ENCODE measurements at regions not wholly inside any gene's neighbourhood (a gene's known extent, or its start where the extent isn't known, plus 50 kb on each side); places are given as distances from the start of the nearest gene placed in this dataset.
"Not testable (repeated sequence)": the region's sequence is repeated elsewhere in the genome, so short reads cannot be mapped to it uniquely, and the experiment has no call there.

DNA sequence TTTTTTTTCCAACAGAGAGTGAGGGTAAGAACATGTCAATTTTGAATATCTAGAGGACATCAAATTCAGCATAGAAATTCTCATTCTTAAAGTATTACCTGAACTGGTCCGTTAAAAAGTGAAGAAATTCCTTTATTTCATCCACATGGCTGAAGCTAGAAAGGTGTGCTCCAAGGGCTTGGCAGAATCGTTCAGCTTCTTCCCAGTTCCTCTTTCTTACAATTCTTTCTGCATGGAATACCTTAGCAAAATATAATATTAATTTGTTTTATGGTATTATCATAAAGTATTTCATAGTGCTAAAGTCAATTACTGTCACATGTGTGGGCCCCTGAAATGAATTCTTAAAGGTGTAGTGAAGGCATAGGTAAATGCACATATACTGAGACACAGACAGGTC, 74.3 kb upstream of the CD302 start:
- no peak for DNase-seq
- TF ChIP-seq, protein P1, sequence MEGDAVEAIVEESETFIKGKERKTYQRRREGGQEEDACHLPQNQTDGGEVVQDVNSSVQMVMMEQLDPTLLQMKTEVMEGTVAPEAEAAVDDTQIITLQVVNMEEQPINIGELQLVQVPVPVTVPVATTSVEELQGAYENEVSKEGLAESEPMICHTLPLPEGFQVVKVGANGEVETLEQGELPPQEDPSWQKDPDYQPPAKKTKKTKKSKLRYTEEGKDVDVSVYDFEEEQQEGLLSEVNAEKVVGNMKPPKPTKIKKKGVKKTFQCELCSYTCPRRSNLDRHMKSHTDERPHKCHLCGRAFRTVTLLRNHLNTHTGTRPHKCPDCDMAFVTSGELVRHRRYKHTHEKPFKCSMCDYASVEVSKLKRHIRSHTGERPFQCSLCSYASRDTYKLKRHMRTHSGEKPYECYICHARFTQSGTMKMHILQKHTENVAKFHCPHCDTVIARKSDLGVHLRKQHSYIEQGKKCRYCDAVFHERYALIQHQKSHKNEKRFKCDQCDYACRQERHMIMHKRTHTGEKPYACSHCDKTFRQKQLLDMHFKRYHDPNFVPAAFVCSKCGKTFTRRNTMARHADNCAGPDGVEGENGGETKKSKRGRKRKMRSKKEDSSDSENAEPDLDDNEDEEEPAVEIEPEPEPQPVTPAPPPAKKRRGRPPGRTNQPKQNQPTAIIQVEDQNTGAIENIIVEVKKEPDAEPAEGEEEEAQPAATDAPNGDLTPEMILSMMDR (IDR thresholded peaks at IDR 0.05) = no peak
- no peak for TF ChIP-seq POLR2A (IDR thresholded peaks at IDR 0.05)
- no peak overlapping the region for H3K4me3 ChIP-seq
- no peaks in the 10 kb centered on the region for H3K4me1 ChIP-seq
- H3K27me3 ChIP-seq = no peaks in the 10 kb centered on the region
- intact Hi-C loops (cut with DNase I) = no loop called here
- peaks cover 0 to 6% (median 0%) of the 10 kb centered on the region in 9 donors for H3K36me3 ChIP-seq
- 84 to 96% (median 88%) methylated on average over 2 of the region's 2 CpGs for WGBS, 4 donors
- no peaks in the 10 kb centered on the region for H3K9me3 ChIP-seq
- H3K27ac ChIP-seq = no peak overlapping the region
- ATAC-seq = no peak

DNA sequence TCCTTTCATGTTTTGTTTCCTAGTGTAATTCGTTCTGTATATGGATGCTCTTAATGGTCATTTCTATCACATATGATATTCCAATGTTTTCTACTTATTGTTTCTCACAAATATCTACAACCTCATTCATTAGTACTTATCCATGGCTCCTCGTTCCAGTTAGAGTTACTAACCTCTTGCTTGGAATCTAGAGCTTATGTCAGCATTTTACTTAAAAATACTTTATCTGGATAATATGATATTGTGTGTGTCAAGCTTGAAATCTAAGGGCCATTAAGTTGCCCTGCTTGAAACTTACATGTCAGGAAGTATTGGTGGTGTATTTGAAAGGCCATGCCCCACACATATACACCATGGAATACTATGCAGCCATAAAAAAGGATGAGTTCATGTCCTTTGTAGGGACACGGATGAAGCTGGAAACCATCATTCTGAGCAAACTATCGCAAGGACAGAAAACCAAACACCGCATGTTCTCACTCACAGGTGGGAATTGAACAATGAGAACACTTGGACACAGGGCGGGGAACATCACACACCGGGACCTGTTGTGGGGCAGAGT, 70.7 kb upstream of the CD302 start:
- H3K9me3 ChIP-seq; H3K27me3 ChIP-seq; ATAC-seq; intact Hi-C loops (cut with DNase I); H3K27ac ChIP-seq; H3K4me3 ChIP-seq; H3K36me3 ChIP-seq; DNase-seq; H3K4me1 ChIP-seq: not testable (repeated sequence)
- 79 to 90% (median 88%) methylated on average over 6 to 7 of the region's 7 CpGs for WGBS, 4 donors

DNA sequence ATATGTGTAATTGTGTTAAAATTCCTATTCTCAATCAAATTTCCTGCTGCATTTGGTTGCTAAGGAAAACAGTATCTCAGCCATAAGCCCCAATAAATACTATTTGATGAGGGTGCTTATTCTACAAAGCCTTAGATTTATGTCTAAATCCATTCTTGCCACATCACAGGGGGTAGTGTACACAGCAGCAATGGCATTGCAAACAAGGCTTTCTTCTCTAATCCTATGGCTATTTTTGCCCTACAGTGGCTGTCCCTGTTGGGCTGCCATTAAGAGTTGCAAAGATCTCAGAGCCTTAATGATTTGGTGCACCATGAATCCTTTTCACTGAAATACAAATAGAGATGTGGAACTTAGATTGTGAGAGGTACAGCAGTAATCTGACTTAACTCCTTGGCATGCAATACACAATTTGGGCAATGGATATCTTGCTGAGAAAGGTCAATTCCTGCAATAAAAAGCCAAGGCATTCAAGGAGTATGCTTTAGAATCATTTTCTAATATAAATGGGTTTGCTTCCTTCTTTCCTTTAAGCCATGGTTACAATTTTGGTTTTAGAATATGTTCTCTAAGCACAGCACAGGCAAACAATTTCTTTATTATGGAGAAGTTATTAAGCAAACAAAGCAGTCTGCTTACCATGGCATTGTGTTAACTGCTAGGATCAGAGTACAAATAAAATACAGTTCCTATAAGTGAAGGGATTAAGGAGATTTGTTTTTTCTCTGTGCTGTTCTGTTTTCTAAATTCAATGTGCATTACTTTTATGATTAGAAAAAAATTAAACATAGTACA, 69.8 kb upstream of the CD302 start:
- Histone ChIP-seq H3K4me3 (no peak overlapping the region), H3K27ac (no peak overlapping the region), H3K27me3 (no peaks in the 10 kb centered on the region), H3K9me3 (no peaks in the 10 kb centered on the region), H3K36me3 (peaks cover 0 to 6% (median 0%) of the 10 kb centered on the region in 9 donors), H3K4me1 (no peaks in the 10 kb centered on the region)
- TF ChIP-seq, protein P1 (IDR thresholded peaks at IDR 0.05) = no peak
- TF ChIP-seq POLR2A (IDR thresholded peaks at IDR 0.05) = no peak
- no peak for ATAC-seq
- DNase-seq = no peak
- intact Hi-C loops (cut with DNase I) = no loop called here

DNA sequence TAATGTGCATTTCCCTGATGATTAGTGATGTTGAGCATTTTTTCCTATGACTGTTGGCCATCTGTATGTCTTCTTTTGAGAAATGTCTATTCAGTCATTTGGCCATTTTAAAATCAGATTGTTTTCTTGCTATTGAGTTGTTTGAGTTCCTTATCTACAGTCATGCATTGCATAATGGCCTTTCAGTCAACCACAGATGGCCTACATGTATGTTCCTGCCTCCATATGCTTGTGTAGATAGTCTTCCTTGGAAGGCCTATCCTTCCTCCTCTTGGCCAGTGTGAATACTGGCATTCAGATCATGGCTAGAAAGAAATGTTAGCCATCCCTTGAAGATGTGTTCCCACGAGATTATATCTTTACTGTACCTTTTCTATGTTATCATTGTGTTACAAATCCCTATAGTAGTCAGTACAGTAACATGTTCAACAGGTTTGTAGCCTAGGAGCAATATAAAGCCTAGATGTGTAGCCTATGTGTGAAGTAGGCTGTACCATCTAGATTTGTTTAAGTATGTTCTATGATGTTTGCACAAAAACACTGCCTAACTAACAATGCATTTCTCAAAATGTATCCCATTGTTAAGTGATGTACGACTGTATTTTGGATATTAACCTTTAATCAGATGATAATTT, 65.6 kb upstream of the CD302 start:
- H3K27me3 ChIP-seq = no peaks in the 10 kb centered on the region
- TF ChIP-seq POLR2A (IDR thresholded peaks at IDR 0.05) = no peak
- TF ChIP-seq, protein P1 (IDR thresholded peaks at IDR 0.05) = no peak
- H3K27ac ChIP-seq = no peak overlapping the region
- no peaks in the 10 kb centered on the region for H3K9me3 ChIP-seq
- no peaks in the 10 kb centered on the region for H3K36me3 ChIP-seq
- no peak overlapping the region for H3K4me3 ChIP-seq
- DNase-seq (no peak), ATAC-seq (no peak)
- 46 to 83% (median 69%) methylated on average over 2 of the region's 2 CpGs for WGBS, 4 donors
- intact Hi-C loops (cut with DNase I) = no loop called here
- H3K4me1 ChIP-seq = no peaks in the 10 kb centered on the region
